ENCODE measurements at regions not wholly inside any gene's neighbourhood (a gene's known extent, or its start where the extent isn't known, plus 50 kb on each side); places are given as distances from the start of the nearest gene placed in this dataset.

DNA sequence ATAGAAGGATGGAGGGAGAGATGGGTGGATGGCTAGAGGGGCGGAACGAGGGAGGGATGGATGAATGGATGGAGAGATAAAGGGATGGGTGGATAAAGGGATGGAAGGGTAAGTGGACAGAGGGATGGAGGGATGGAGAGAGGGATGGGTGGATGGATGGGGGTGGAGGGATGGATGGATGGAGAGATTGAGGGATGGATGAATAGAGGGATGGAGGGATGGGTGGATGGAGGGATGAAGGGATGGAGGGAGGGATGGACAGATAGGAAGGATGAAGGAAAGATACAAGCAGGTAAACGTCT lies 313.3 kb downstream of the UACA start:
- no peak for TF ChIP-seq POLR2A (IDR thresholded peaks at IDR 0.05)
- TF ChIP-seq, protein P1, sequence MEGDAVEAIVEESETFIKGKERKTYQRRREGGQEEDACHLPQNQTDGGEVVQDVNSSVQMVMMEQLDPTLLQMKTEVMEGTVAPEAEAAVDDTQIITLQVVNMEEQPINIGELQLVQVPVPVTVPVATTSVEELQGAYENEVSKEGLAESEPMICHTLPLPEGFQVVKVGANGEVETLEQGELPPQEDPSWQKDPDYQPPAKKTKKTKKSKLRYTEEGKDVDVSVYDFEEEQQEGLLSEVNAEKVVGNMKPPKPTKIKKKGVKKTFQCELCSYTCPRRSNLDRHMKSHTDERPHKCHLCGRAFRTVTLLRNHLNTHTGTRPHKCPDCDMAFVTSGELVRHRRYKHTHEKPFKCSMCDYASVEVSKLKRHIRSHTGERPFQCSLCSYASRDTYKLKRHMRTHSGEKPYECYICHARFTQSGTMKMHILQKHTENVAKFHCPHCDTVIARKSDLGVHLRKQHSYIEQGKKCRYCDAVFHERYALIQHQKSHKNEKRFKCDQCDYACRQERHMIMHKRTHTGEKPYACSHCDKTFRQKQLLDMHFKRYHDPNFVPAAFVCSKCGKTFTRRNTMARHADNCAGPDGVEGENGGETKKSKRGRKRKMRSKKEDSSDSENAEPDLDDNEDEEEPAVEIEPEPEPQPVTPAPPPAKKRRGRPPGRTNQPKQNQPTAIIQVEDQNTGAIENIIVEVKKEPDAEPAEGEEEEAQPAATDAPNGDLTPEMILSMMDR (IDR thresholded peaks at IDR 0.05), result no peak
